Stimulated activated CD4-positive, alpha-beta T cell treated with anti-CD3 and anti-CD28 coated beads, TNF-alpha, amount 100 ng/mL, for 1 hour (primary cell): ENCODE measurements at regions not wholly inside any gene's neighbourhood (a gene's known extent, or its start where the extent isn't known, plus 50 kb on each side); places are given as distances from the start of the nearest gene placed in this dataset.
"Not testable (repeated sequence)": the region's sequence is repeated elsewhere in the genome, so short reads cannot be mapped to it uniquely, and the experiment has no call there.

Experiments used
- DNase-seq, 3 donors: peaks; one replicate each; pipeline ENCODE4 v3.0.0-alpha.2; 2020; ENCODE audit warnings: low read depth in 3 of 3, low spot score in 1 of 3

GRCh38 chr14:106209755-106210154 is 683.4 kb downstream of the TMEM121 start:
- DNase-seq, result peak in 1 of 3 donors; percentile 25

- DNase-seq, result no peak
Measured at GRCh38 chr14:106210650-106211049, 684.3 kb downstream of the TMEM121 start.

- DNase-seq, result no peak
Measured at GRCh38 chr14:106211334-106211900, 685.0 kb downstream of the TMEM121 start.

GRCh38 chr14:106215229-106215628 is 688.8 kb downstream of the TMEM121 start:
- no peak for DNase-seq

GRCh38 chr14:106216679-106217078 is 690.3 kb downstream of the TMEM121 start:
- DNase-seq, result no peak

GRCh38 chr14:106218174-106218573 is 691.8 kb downstream of the TMEM121 start:
- no peak for DNase-seq

- DNase-seq, result no peak
Measured at GRCh38 chr14:106222311-106222710, 695.9 kb downstream of the TMEM121 start.

GRCh38 chr14:106222731-106223130 is 696.3 kb downstream of the TMEM121 start:
- no peak for DNase-seq

GRCh38 chr14:106227793-106228192 is 701.4 kb downstream of the TMEM121 start:
- DNase-seq, result no peak

GRCh38 chr14:106228541-106229158 is 702.3 kb downstream of the TMEM121 start:
- DNase-seq, result peak in 1 of 3 donors; percentile 22

GRCh38 chr14:106230071-106230470 is 703.7 kb downstream of the TMEM121 start:
- DNase-seq, result no peak

GRCh38 chr14:106233191-106233590 is 706.8 kb downstream of the TMEM121 start:
- not testable (repeated sequence) for DNase-seq

- DNase-seq, result not testable (repeated sequence)
Measured at GRCh38 chr14:106234525-106235254, 708.3 kb downstream of the TMEM121 start.

GRCh38 chr14:106235356-106236159 is 709.2 kb downstream of the TMEM121 start:
- no peak for DNase-seq

- DNase-seq, result no peak
Measured at GRCh38 chr14:106248321-106249192, 722.2 kb downstream of the TMEM121 start.

- not testable (repeated sequence) for DNase-seq
Measured at GRCh38 chr14:106253995-106254394, 727.6 kb downstream of the TMEM121 start.

GRCh38 chr14:106257569-106257994 is 731.2 kb downstream of the TMEM121 start:
- peak; percentile 15 to 76 (median 50) for DNase-seq

GRCh38 chr14:106268013-106268727 is 741.8 kb downstream of the TMEM121 start:
- peak; percentile 27 to 86 (median 49) for DNase-seq

- DNase-seq, result no peak
Measured at GRCh38 chr14:106269029-106269428, 742.6 kb downstream of the TMEM121 start.
